ENCODE measurements at regions not wholly inside any gene's neighbourhood (a gene's known extent, or its start where the extent isn't known, plus 50 kb on each side); places are given as distances from the start of the nearest gene placed in this dataset.
"Not testable (repeated sequence)": the region's sequence is repeated elsewhere in the genome, so short reads cannot be mapped to it uniquely, and the experiment has no call there.

DNA sequence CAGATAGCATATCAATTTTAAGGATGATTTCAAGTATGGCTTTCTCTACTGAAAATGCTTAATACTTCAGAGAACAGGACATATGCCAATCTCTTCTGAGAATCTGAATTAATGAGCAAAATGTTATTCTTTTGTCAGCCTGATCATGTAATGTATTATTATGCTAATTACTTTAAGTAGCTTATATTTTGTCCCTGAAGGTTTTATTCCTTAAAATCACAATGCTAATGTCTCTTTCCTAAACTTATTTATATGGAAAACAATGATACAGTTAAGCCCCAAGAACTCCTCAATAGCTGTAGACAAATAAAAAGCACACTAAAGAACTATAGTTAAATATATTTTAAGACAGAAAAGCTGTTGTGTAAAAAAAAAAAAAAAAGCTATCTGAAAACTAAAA, 256.9 kb upstream of the PTPRD start:
- no peak overlapping the region for H3K27ac ChIP-seq
- TF ChIP-seq, protein P1, sequence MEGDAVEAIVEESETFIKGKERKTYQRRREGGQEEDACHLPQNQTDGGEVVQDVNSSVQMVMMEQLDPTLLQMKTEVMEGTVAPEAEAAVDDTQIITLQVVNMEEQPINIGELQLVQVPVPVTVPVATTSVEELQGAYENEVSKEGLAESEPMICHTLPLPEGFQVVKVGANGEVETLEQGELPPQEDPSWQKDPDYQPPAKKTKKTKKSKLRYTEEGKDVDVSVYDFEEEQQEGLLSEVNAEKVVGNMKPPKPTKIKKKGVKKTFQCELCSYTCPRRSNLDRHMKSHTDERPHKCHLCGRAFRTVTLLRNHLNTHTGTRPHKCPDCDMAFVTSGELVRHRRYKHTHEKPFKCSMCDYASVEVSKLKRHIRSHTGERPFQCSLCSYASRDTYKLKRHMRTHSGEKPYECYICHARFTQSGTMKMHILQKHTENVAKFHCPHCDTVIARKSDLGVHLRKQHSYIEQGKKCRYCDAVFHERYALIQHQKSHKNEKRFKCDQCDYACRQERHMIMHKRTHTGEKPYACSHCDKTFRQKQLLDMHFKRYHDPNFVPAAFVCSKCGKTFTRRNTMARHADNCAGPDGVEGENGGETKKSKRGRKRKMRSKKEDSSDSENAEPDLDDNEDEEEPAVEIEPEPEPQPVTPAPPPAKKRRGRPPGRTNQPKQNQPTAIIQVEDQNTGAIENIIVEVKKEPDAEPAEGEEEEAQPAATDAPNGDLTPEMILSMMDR (IDR thresholded peaks at IDR 0.05): no peak
- TF ChIP-seq POLR2A (IDR thresholded peaks at IDR 0.05) (no peak), POLR2AphosphoS5 (IDR thresholded peaks at IDR 0.05; ENCODE audit: insufficient read depth in 1 of 2, low read depth in 1 of 2) (no peak)
- H3K4me1 ChIP-seq: no peaks in the 10 kb centered on the region
- no peaks in the 10 kb centered on the region for H3K36me3 ChIP-seq
- intact Hi-C loops (cut with DNase I): no loop called here
- no peak overlapping the region for H3K4me3 ChIP-seq
- DNase-seq (ENCODE audit: extremely low spot score in 2 of 2): no peak
- H3K9me3 ChIP-seq: no peaks in the 10 kb centered on the region
- no peaks in the 10 kb centered on the region for H3K27me3 ChIP-seq

DNA sequence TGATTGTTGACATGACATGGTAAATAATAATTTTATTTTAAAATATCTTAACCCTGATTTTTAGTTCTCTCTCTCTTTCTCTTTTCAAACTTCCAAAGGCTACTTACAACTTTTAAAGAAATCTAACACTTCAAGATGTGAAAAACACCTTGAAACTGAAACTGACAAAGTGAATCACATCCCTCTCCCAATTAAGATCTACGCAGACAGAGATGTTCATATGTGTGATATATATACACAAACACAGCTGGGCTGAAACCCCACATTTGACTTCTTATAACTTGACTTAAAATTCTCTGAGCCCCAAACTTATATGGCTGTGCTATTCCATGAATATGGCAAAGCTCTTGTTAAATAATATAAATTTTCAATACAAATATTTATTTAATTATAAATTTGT, 261.2 kb upstream of the PTPRD start:
- intact Hi-C loops (cut with DNase I): no loop called here
- Histone ChIP-seq H3K4me3 (no peak overlapping the region), H3K27ac (no peak overlapping the region), H3K4me1 (no peaks in the 10 kb centered on the region), H3K27me3 (no peaks in the 10 kb centered on the region), H3K9me3 (no peaks in the 10 kb centered on the region), H3K36me3 (no peaks in the 10 kb centered on the region)
- no peak for TF ChIP-seq POLR2AphosphoS5 (IDR thresholded peaks at IDR 0.05; ENCODE audit: insufficient read depth in 1 of 2, low read depth in 1 of 2)
- TF ChIP-seq, protein P1 (IDR thresholded peaks at IDR 0.05): no peak
- TF ChIP-seq POLR2A (IDR thresholded peaks at IDR 0.05): no peak
- no peak for DNase-seq (ENCODE audit: extremely low spot score in 2 of 2)

DNA sequence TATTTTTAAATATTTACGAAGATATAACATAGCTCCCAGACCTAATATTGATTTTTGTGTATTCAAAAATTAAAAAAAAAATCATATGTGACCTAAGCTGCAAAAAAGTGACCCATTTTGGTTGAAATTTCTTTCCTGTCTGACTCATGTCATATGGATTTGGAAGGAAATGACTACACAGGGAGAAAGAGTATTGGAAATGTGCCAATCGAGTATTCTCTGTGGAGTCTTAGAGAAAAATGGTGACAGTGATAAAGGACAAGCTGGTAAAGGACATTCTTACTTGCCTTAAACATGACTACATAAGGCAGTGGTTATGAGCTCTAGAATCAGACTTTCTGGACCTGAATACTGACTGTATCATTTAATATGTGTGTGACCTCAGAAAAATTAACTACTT, 262.9 kb upstream of the PTPRD start:
- Histone ChIP-seq H3K9me3 (no peaks in the 10 kb centered on the region), H3K4me3 (no peak overlapping the region), H3K27me3 (no peaks in the 10 kb centered on the region), H3K4me1 (no peaks in the 10 kb centered on the region), H3K36me3 (no peaks in the 10 kb centered on the region), H3K27ac (no peak overlapping the region)
- TF ChIP-seq, protein P1 (IDR thresholded peaks at IDR 0.05): no peak
- intact Hi-C loops (cut with DNase I): no loop called here
- no peak for DNase-seq (ENCODE audit: extremely low spot score in 2 of 2)

GRCh38 chr9:10876333-10876732, 263.5 kb upstream of the PTPRD start:
- Histone ChIP-seq H3K4me3 (no peak overlapping the region), H3K27me3 (no peaks in the 10 kb centered on the region), H3K27ac (no peak overlapping the region), H3K4me1 (no peaks in the 10 kb centered on the region), H3K9me3 (no peaks in the 10 kb centered on the region), H3K36me3 (no peaks in the 10 kb centered on the region)
- DNase-seq (ENCODE audit: extremely low spot score in 2 of 2): no peak
- intact Hi-C loops (cut with DNase I): no loop called here
- TF ChIP-seq, protein P1 (IDR thresholded peaks at IDR 0.05): no peak
- TF ChIP-seq POLR2A (IDR thresholded peaks at IDR 0.05) (no peak), POLR2AphosphoS5 (IDR thresholded peaks at IDR 0.05; ENCODE audit: insufficient read depth in 1 of 2, low read depth in 1 of 2) (no peak)

- H3K9me3 ChIP-seq; H3K4me1 ChIP-seq; intact Hi-C loops (cut with DNase I); DNase-seq (ENCODE audit: extremely low spot score in 2 of 2); H3K27ac ChIP-seq; H3K4me3 ChIP-seq; H3K36me3 ChIP-seq; H3K27me3 ChIP-seq: not testable (repeated sequence)
Observed at GRCh38 chr9:10890266-10890665, 277.5 kb upstream of the PTPRD start.

DNA sequence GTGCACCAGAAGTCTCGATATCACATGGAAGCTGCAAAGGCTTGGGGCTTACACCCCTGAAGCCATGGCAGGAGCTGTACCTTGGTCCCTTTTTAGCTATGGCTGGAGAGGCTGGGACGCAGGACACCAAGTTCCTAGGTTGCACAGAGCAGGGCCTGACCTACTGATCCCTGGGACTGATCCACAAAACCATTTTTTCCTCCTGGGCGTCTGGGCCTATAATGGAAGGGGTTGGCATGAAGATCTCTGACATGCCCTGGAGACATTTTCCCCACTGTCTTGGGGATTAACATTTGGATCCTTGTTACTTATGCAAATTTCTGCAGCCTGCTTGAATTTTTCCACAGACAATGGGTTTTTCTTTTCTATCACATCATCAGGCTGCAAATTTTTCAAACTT, 286.7 kb upstream of the PTPRD start:
- no peaks in the 10 kb centered on the region for H3K4me1 ChIP-seq

More for the DNA sequence above, 286.7 kb upstream of the PTPRD start:
- no peaks in the 10 kb centered on the region for H3K36me3 ChIP-seq
- DNase-seq (ENCODE audit: extremely low spot score in 2 of 2): no peak
- H3K9me3 ChIP-seq: no peaks in the 10 kb centered on the region
- H3K4me3 ChIP-seq: no peak overlapping the region
- intact Hi-C loops (cut with DNase I): no loop called here
- no peak overlapping the region for H3K27ac ChIP-seq
- no peak for TF ChIP-seq POLR2A (IDR thresholded peaks at IDR 0.05)
- TF ChIP-seq, protein P1 (IDR thresholded peaks at IDR 0.05): no peak
- TF ChIP-seq POLR2AphosphoS5 (IDR thresholded peaks at IDR 0.05; ENCODE audit: insufficient read depth in 1 of 2, low read depth in 1 of 2): no peak
- H3K27me3 ChIP-seq: no peaks in the 10 kb centered on the region

Data from vagina (tissue), 2 donors.